Gastroesophageal sphincter (tissue), 3 donors: ENCODE measurements at regions not wholly inside any gene's neighbourhood (a gene's known extent, or its start where the extent isn't known, plus 50 kb on each side); places are given as distances from the start of the nearest gene placed in this dataset.

Source experiments
- POLR2A ChIP-seq, 2 donors: fragments of 450-650 bp; IDR thresholded peaks; one replicate each; pipeline ENCODE4 v1.6.1; 2017; ENCODE audit warnings: antibody characterized with exemption in 2 of 2, mild to moderate bottlenecking in 2 of 2, moderate library complexity in 1 of 2
- TF ChIP-seq, protein P1 (sequence below), 4 experiments: fragments of 200-600 bp in 2 of 4; fragments of 450-650 bp in 2 of 4; sonication (generic) in 1 of 4; IDR thresholded peaks; one replicate each; pipeline ENCODE4 v1.5.1; 2017 to 2019; ENCODE audit warnings: antibody characterized with exemption in 4 of 4, mild to moderate bottlenecking in 2 of 4, moderate library complexity in 2 of 4

- TF ChIP-seq, protein P1, sequence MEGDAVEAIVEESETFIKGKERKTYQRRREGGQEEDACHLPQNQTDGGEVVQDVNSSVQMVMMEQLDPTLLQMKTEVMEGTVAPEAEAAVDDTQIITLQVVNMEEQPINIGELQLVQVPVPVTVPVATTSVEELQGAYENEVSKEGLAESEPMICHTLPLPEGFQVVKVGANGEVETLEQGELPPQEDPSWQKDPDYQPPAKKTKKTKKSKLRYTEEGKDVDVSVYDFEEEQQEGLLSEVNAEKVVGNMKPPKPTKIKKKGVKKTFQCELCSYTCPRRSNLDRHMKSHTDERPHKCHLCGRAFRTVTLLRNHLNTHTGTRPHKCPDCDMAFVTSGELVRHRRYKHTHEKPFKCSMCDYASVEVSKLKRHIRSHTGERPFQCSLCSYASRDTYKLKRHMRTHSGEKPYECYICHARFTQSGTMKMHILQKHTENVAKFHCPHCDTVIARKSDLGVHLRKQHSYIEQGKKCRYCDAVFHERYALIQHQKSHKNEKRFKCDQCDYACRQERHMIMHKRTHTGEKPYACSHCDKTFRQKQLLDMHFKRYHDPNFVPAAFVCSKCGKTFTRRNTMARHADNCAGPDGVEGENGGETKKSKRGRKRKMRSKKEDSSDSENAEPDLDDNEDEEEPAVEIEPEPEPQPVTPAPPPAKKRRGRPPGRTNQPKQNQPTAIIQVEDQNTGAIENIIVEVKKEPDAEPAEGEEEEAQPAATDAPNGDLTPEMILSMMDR (IDR thresholded peaks at IDR 0.05): no peak
- no peak for TF ChIP-seq POLR2A (IDR thresholded peaks at IDR 0.05)
These were observed 246.8 kb downstream of the RAD51AP2 start for GRCh38 chr2:17271416-17271815.
